ENCODE measurements at regions not wholly inside any gene's neighbourhood (a gene's known extent, or its start where the extent isn't known, plus 50 kb on each side); places are given as distances from the start of the nearest gene placed in this dataset.

DNA sequence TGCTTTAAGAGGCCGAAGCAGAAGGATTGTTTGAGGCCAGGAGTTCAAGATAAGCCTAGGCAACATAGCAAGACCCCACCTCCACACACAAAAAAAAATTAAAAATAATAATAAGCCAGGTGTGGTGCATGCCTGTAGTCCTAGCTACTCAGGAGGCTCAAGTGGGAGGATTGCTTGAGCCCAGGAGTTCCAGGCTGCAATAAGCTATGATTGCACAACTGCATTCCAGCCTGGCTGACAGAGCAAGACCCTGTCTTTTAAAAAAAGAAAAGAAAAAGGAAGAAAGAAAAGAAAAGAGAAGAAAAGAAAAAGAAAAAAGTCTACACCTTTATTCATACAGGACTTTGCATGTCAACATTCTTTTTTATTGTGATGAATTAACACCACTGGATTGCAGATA is 2125.8 kb downstream of the MAT2B start:
- no peaks in the 10 kb centered on the region for H3K9me3 ChIP-seq (ENCODE audit: low read depth)
- no peak for TF ChIP-seq EZH2 (IDR thresholded peaks at IDR 0.05; ENCODE audit: insufficient read depth, poor library complexity, severe bottlenecking)
- no peak for TF ChIP-seq EZH2phosphoT487 (IDR thresholded peaks at IDR 0.05; ENCODE audit: insufficient read depth, low read depth)
- H3K4me2 ChIP-seq (ENCODE audit: unreplicated experiment): no peak overlapping the region
- no peak overlapping the region for H2AFZ ChIP-seq
- H3K9me2 ChIP-seq (ENCODE audit: insufficient read depth): no peaks in the 10 kb centered on the region
- no peaks in the 10 kb centered on the region for H3K27me3 ChIP-seq (replicated peaks; ENCODE audit: insufficient read depth)
- H3K36me3 ChIP-seq (ENCODE audit: low read depth): no peaks in the 10 kb centered on the region
- H3F3A ChIP-seq (ENCODE audit: insufficient read depth): no peaks in the 10 kb centered on the region
- H3K27ac ChIP-seq: no peak overlapping the region
- H3K4me1 ChIP-seq (ENCODE audit: insufficient read depth): no peaks in the 10 kb centered on the region
- H3K9ac ChIP-seq: no peak overlapping the region
- in situ Hi-C loops (cut with MboI): loop anchor here (25.0 kb wide), 1 partner anchor 1931 kb away; no protein-coding TSS in a partner anchor
- H3K79me2 ChIP-seq (ENCODE audit: insufficient read depth): no peaks in the 10 kb centered on the region
- WGBS, 2 experiments (ENCODE audit: low coverage in 1 of 2, low lambda C conversion rate in 2 of 2, missing lambda C conversion rate in 2 of 2): 0 to 4% methylated on average over 1 of the region's 1 CpG
- no peaks in the 10 kb centered on the region for H4K20me1 ChIP-seq (ENCODE audit: insufficient read depth)
- no peak for DNase-seq
- H3K4me3 ChIP-seq: no peak overlapping the region

DNA sequence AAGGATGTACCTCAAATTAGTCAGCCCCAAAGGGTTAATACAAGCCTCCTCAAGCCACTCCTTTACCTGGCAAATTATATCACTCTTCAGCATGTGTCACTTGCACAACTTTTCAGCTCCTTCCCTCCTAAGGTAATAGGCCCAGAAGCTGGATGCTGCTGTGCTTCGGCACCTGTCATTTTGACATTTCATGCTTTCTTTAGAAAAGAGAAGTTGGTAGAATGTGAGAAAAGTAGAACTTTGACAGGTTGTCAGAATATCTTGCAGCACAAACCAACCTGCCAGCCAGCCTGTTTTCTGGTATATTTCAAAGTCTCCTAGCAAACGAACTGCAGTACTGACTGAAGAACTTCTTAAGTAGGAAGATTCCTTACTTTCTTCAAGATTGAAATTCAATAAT is 2136.9 kb downstream of the MAT2B start:
- Histone ChIP-seq H3K27me3 (replicated peaks; ENCODE audit: insufficient read depth) (no peaks in the 10 kb centered on the region), H4K20me1 (ENCODE audit: insufficient read depth) (no peaks in the 10 kb centered on the region), H3F3A (ENCODE audit: insufficient read depth) (no peaks in the 10 kb centered on the region), H3K36me3 (ENCODE audit: low read depth) (no peaks in the 10 kb centered on the region), H3K27ac (no peak overlapping the region), H3K4me3 (no peak overlapping the region), H3K9me2 (ENCODE audit: insufficient read depth) (no peaks in the 10 kb centered on the region), H3K9me3 (ENCODE audit: low read depth) (peaks cover 6% of the 10 kb centered on the region), H3K9ac (no peak overlapping the region), H2AFZ (no peak overlapping the region), H3K4me1 (ENCODE audit: insufficient read depth) (no peaks in the 10 kb centered on the region), H3K4me2 (ENCODE audit: unreplicated experiment) (no peak overlapping the region), H3K79me2 (ENCODE audit: insufficient read depth) (no peaks in the 10 kb centered on the region)
- in situ Hi-C loops (cut with MboI): loop anchor here (25.0 kb wide), 1 partner anchor 1920 kb away; no protein-coding TSS in a partner anchor
- no peak for DNase-seq
- TF ChIP-seq EZH2phosphoT487 (IDR thresholded peaks at IDR 0.05; ENCODE audit: insufficient read depth, low read depth) (no peak), EZH2 (IDR thresholded peaks at IDR 0.05; ENCODE audit: insufficient read depth, poor library complexity, severe bottlenecking) (no peak)
- WGBS, 2 experiments (ENCODE audit: low coverage in 1 of 2, low lambda C conversion rate in 2 of 2, missing lambda C conversion rate in 2 of 2): 29 to 33% methylated on average over 2 of the region's 2 CpGs

DNA sequence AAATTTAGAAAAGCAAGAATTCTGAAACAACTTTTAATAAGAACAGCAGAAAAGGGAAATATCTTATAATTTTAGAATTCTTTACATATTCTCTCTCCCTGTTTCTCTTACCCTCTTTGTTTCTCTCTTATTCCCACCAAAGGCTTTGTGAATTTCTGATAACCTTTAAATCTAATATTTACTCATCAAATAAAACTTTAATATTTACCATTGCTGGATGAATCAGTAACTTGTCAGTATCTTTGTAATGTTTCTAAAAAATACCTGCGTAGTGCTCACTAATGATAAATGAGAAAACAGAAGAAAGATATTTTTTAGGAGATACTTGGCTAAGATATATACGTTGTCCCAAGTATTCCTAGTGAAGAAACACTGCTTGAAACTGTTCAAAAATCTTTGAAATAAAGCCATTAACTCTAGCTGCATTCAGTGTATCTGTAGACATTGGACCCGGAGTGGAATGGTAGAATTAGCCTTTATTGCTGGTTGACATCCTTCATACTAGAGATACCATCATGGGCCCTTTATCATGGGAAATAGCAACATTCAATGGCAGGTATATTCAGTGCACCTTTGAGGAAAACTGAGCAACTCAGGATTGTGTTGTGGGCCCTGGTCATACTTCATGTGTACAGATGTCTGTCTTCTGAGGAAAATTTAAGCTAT is 2160.4 kb downstream of the MAT2B start:
- no peaks in the 10 kb centered on the region for H3K36me3 ChIP-seq (ENCODE audit: low read depth)
- no peak overlapping the region for H3K9ac ChIP-seq
- no peaks in the 10 kb centered on the region for H3F3A ChIP-seq (ENCODE audit: insufficient read depth)
- no peaks in the 10 kb centered on the region for H3K9me2 ChIP-seq (ENCODE audit: insufficient read depth)
- H3K4me1 ChIP-seq (ENCODE audit: insufficient read depth): no peaks in the 10 kb centered on the region
- no peak for DNase-seq
- no peaks in the 10 kb centered on the region for H3K27me3 ChIP-seq (replicated peaks; ENCODE audit: insufficient read depth)
- no peak overlapping the region for H3K27ac ChIP-seq
- no peaks in the 10 kb centered on the region for H3K9me3 ChIP-seq (ENCODE audit: low read depth)
- WGBS, 2 experiments (ENCODE audit: low coverage in 1 of 2, low lambda C conversion rate in 2 of 2, missing lambda C conversion rate in 2 of 2): 21 to 23% methylated on average over 3 of the region's 3 CpGs
- in situ Hi-C loops (cut with MboI): no loop called here
- no peaks in the 10 kb centered on the region for H4K20me1 ChIP-seq (ENCODE audit: insufficient read depth)
- H3K79me2 ChIP-seq (ENCODE audit: insufficient read depth): no peaks in the 10 kb centered on the region
- no peak overlapping the region for H3K4me2 ChIP-seq (ENCODE audit: unreplicated experiment)
- no peak overlapping the region for H2AFZ ChIP-seq
- TF ChIP-seq EZH2phosphoT487 (IDR thresholded peaks at IDR 0.05; ENCODE audit: insufficient read depth, low read depth) (no peak), EZH2 (IDR thresholded peaks at IDR 0.05; ENCODE audit: insufficient read depth, poor library complexity, severe bottlenecking) (no peak)
- no peak overlapping the region for H3K4me3 ChIP-seq

DNA sequence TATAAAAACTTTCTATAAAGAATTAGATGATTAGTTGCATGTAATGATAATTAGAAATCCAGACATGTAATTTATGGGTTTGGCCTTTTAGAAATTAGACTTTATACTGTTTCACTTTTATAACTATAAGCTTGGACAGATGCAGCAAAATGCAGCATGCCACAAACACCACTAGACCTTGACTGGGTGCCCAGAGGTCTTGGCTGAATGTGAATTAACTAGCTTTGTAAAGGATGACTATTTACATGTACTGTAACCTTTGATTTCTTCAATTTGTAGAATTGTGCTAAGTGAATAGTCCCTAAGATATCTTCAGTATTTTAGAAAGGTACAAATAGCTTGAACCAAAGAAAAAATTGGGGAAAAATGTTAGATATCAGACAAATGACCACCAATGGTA is 2168.1 kb downstream of the MAT2B start:
- no peaks in the 10 kb centered on the region for H3K4me1 ChIP-seq (ENCODE audit: insufficient read depth)
- no peak overlapping the region for H3K4me3 ChIP-seq
- no peak for DNase-seq
- H4K20me1 ChIP-seq (ENCODE audit: insufficient read depth): no peaks in the 10 kb centered on the region
- no peak overlapping the region for H3K9ac ChIP-seq
- H3K9me2 ChIP-seq (ENCODE audit: insufficient read depth): no peaks in the 10 kb centered on the region
- no peaks in the 10 kb centered on the region for H3K9me3 ChIP-seq (ENCODE audit: low read depth)
- no peak for TF ChIP-seq EZH2phosphoT487 (IDR thresholded peaks at IDR 0.05; ENCODE audit: insufficient read depth, low read depth)
- TF ChIP-seq EZH2 (IDR thresholded peaks at IDR 0.05; ENCODE audit: insufficient read depth, poor library complexity, severe bottlenecking): no peak
- H2AFZ ChIP-seq: no peak overlapping the region
- no peaks in the 10 kb centered on the region for H3K36me3 ChIP-seq (ENCODE audit: low read depth)
- in situ Hi-C loops (cut with MboI): no loop called here
- no peaks in the 10 kb centered on the region for H3K79me2 ChIP-seq (ENCODE audit: insufficient read depth)
- no peaks in the 10 kb centered on the region for H3F3A ChIP-seq (ENCODE audit: insufficient read depth)
- H3K27me3 ChIP-seq (replicated peaks; ENCODE audit: insufficient read depth): no peaks in the 10 kb centered on the region
- no peak overlapping the region for H3K4me2 ChIP-seq (ENCODE audit: unreplicated experiment)
- H3K27ac ChIP-seq: no peak overlapping the region

DNA sequence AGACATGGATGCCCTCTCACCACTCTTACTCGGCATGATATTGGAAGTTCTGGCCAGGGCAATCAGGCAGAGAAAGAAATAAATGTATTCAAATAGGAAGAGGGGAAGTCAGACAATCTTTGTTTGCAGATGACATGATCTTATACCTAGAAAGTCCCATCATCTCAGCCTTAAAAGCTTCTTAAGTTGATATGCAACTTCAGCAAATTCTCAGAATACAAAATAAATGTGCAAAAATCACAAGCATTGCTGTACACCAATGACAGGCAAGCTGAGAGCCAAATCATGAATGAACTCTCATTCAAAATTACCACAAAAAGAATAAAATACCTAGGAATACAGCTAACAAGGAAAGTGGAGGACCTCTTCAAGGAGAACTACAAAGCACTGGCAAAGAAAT is 2190.4 kb downstream of the MAT2B start:
- H3K36me3 ChIP-seq (ENCODE audit: low read depth): no peaks in the 10 kb centered on the region
- H2AFZ ChIP-seq: no peak overlapping the region
- TF ChIP-seq EZH2phosphoT487 (IDR thresholded peaks at IDR 0.05; ENCODE audit: insufficient read depth, low read depth): no peak
- TF ChIP-seq EZH2 (IDR thresholded peaks at IDR 0.05; ENCODE audit: insufficient read depth, poor library complexity, severe bottlenecking): no peak
- DNase-seq: no peak
- no peaks in the 10 kb centered on the region for H3K4me1 ChIP-seq (ENCODE audit: insufficient read depth)
- WGBS, 2 experiments (ENCODE audit: low coverage in 1 of 2, low lambda C conversion rate in 2 of 2, missing lambda C conversion rate in 2 of 2): 0 to 13% methylated on average over 1 of the region's 1 CpG
- no peak overlapping the region for H3K27ac ChIP-seq
- peaks cover 6% of the 10 kb centered on the region for H3K9me3 ChIP-seq (ENCODE audit: low read depth)
- no peak overlapping the region for H3K4me2 ChIP-seq (ENCODE audit: unreplicated experiment)
- no peaks in the 10 kb centered on the region for H3K9me2 ChIP-seq (ENCODE audit: insufficient read depth)
- no peaks in the 10 kb centered on the region for H3K79me2 ChIP-seq (ENCODE audit: insufficient read depth)
- no peak overlapping the region for H3K4me3 ChIP-seq
- H3K9ac ChIP-seq: no peak overlapping the region
- in situ Hi-C loops (cut with MboI): no loop called here
- H3F3A ChIP-seq (ENCODE audit: insufficient read depth): no peaks in the 10 kb centered on the region
- no peaks in the 10 kb centered on the region for H3K27me3 ChIP-seq (replicated peaks; ENCODE audit: insufficient read depth)
- H4K20me1 ChIP-seq (ENCODE audit: insufficient read depth): no peaks in the 10 kb centered on the region
